Caco-2 (cell line): ENCODE measurements at regions not wholly inside any gene's neighbourhood (a gene's known extent, or its start where the extent isn't known, plus 50 kb on each side); places are given as distances from the start of the nearest gene placed in this dataset.

Experiments
- BruUV-seq: library from RNA; stranded (reverse); fragments of 400-500 nt; replicated peaks from 2 replicates; lab custom pipeline; 2021; lab: Mats Ljungman, UMichigan
- CTCF ChIA-PET: fragments of 300-600 bp; sonication (Branson Sonifier 250); formaldehyde crosslinking; loops from one replicate; lab custom pipeline; 2022; ENCODE audit warnings: antibody characterized with exemption; lab: Charles Lee
- POLR2A ChIA-PET: fragments of 300-600 bp; sonication (Branson Sonifier 250); formaldehyde crosslinking; loops from one replicate; lab custom pipeline; 2022; ENCODE audit warnings: antibody characterized with exemption; lab: Charles Lee
- DNase-seq, 2 experiments: peaks; one replicate each; pipeline versions ENCODE4 v3.0.0 to v3.0.0-alpha.2; 2020 to 2022
- H3K27me3 ChIP-seq: replicated peaks from 2 replicates; pipeline ENCODE4 v1.6.0; 2011; ENCODE audit warnings: low read length; ENCODE audit not compliant: control insufficient read depth, insufficient read depth
- H3K36me3 ChIP-seq: 2 replicates; pipeline ENCODE4 v1.5.1; 2011; ENCODE audit warnings: low read length; ENCODE audit not compliant: control insufficient read depth, insufficient read depth
- H3K4me1 ChIP-seq: fragments of 250-450 bp; sonication (Bioruptor Pico); 2 replicates; pipeline ENCODE4 v1.5.1; 2020; ENCODE audit warnings: mild to moderate bottlenecking
- H3K4me3 ChIP-seq: 2 replicates; pipeline ENCODE4 v1.5.1; 2011; ENCODE audit warnings: low read depth, mild to moderate bottlenecking, control low read depth, low read length
- H3K9me3 ChIP-seq: fragments of 250-450 bp; sonication (Bioruptor Pico); 2 replicates; pipeline ENCODE4 v1.5.1; 2020; ENCODE audit warnings: mild to moderate bottlenecking, moderate library complexity
- H3K27ac Mint-ChIP-seq: one replicate; pipeline ENCODE4 v1.8.0; 2022; ENCODE audit warnings: mixed read lengths; ENCODE audit not compliant: unreplicated experiment
- H3K27me3 Mint-ChIP-seq: one replicate; pipeline ENCODE4 v1.8.0; 2022; ENCODE audit warnings: mixed read lengths; ENCODE audit not compliant: insufficient read depth, unreplicated experiment
- H3K36me3 Mint-ChIP-seq: one replicate; pipeline ENCODE4 v1.8.0; 2022; ENCODE audit warnings: mild to moderate bottlenecking, mixed read lengths; ENCODE audit not compliant: insufficient read depth, unreplicated experiment
- H3K4me1 Mint-ChIP-seq: one replicate; pipeline ENCODE4 v1.8.0; 2022; ENCODE audit warnings: low read depth, mixed read lengths; ENCODE audit not compliant: unreplicated experiment
- H3K4me3 Mint-ChIP-seq: one replicate; pipeline ENCODE4 v1.8.0; 2022; ENCODE audit warnings: mild to moderate bottlenecking, moderate library complexity, mixed read lengths; ENCODE audit not compliant: unreplicated experiment
- H3K9me3 Mint-ChIP-seq: one replicate; pipeline ENCODE4 v1.8.0; 2022; ENCODE audit warnings: mixed read lengths; ENCODE audit not compliant: unreplicated experiment
- intact Hi-C: fragments of 100-400 bp; cut with micrococcal nuclease; formaldehyde crosslinking; loops from one replicate; pipeline ENCODE4 v1.10.0; 2022; ENCODE audit not compliant: unreplicated experiment
- TF ChIP-seq, protein P1 (sequence below), 2 experiments: fragments of 200-600 bp in 1 of 2; IDR thresholded peaks; 1 replicate in 1 of 2; 2 replicates in 1 of 2; pipeline versions ENCODE4 v1.5.1 to v1.8.0; 2011 to 2022; ENCODE audit warnings: antibody characterized with exemption in 1 of 2, control low read depth in 1 of 2, inconsistent platforms in 1 of 2, low read depth in 1 of 2, low read length in 1 of 2, mild to moderate bottlenecking in 1 of 2, moderate library complexity in 1 of 2; ENCODE audit not compliant: insufficient read depth in 1 of 2, severe bottlenecking in 1 of 2, unreplicated experiment in 1 of 2

DNA sequence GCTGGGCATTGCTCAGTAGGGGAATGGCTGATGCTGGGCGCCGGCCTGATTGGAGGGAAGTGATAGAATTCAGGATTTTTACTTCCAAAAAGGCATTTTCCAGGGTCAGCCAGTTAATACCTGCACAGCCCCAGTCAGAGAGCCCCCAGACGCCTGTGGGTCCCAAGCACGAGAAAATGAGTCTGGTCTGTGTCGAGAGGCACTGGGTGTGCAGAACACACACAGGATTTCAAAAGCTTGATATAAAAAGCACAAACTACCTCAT is 164.6 kb upstream of the TNRC6C start:
- no peaks in the 10 kb centered on the region for H3K36me3 Mint-ChIP-seq
- TF ChIP-seq, protein P1, sequence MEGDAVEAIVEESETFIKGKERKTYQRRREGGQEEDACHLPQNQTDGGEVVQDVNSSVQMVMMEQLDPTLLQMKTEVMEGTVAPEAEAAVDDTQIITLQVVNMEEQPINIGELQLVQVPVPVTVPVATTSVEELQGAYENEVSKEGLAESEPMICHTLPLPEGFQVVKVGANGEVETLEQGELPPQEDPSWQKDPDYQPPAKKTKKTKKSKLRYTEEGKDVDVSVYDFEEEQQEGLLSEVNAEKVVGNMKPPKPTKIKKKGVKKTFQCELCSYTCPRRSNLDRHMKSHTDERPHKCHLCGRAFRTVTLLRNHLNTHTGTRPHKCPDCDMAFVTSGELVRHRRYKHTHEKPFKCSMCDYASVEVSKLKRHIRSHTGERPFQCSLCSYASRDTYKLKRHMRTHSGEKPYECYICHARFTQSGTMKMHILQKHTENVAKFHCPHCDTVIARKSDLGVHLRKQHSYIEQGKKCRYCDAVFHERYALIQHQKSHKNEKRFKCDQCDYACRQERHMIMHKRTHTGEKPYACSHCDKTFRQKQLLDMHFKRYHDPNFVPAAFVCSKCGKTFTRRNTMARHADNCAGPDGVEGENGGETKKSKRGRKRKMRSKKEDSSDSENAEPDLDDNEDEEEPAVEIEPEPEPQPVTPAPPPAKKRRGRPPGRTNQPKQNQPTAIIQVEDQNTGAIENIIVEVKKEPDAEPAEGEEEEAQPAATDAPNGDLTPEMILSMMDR (IDR thresholded peaks at IDR 0.05; ENCODE audit: insufficient read depth in 1 of 2, low read depth in 1 of 2, low read length in 1 of 2, severe bottlenecking in 1 of 2, unreplicated experiment in 1 of 2): no peak
- Histone ChIP-seq H3K9me3 (no peaks in the 10 kb centered on the region), H3K4me1 (no peaks in the 10 kb centered on the region), H3K27me3 (no peaks in the 10 kb centered on the region; the same call in 1 of the 2 replicates), H3K4me3 (no peak overlapping the region), H3K36me3 (no peaks in the 10 kb centered on the region)
- ChIA-PET CTCF (no interaction called here), POLR2A (no interaction called here)
- no peak for DNase-seq
- intact Hi-C loops: no loop called here
- no peak overlapping the region for H3K27ac Mint-ChIP-seq
- H3K27me3 Mint-ChIP-seq: peaks cover 36% of the 10 kb centered on the region
- no peaks in the 10 kb centered on the region for H3K4me1 Mint-ChIP-seq
- no TSS peak for BruUV-seq
- no peaks in the 10 kb centered on the region for H3K9me3 Mint-ChIP-seq
- H3K4me3 Mint-ChIP-seq: no peak overlapping the region

DNA sequence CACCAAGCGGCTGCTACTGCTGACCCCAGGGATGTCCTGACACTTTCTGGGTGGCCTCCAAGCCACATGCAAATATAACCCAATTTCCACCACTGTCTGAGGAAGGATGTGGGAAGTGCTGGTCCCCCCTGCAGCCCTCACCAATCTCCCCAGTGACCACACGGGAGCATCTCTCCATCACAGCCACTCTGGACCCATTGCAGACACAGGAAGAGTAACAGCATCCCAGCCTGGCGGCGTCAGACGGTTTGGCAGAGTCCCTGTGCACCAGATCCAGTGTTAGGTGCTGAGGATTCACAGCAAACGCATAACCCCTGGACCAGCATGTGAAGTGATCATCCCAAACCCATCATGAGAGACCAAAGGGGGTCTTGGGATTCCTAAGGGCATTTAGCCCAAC is 163.7 kb upstream of the TNRC6C start:
- DNase-seq: no peak
- Histone ChIP-seq H3K9me3 (no peaks in the 10 kb centered on the region), H3K27me3 (no peaks in the 10 kb centered on the region; the same call in 1 of the 2 replicates), H3K4me1 (no peaks in the 10 kb centered on the region), H3K4me3 (no peak overlapping the region), H3K36me3 (no peaks in the 10 kb centered on the region)
- H3K4me3 Mint-ChIP-seq: no peak overlapping the region
- peaks cover 39% of the 10 kb centered on the region for H3K27me3 Mint-ChIP-seq
- intact Hi-C loops: no loop called here
- H3K36me3 Mint-ChIP-seq: no peaks in the 10 kb centered on the region
- no peaks in the 10 kb centered on the region for H3K4me1 Mint-ChIP-seq
- no peak overlapping the region for H3K27ac Mint-ChIP-seq
- POLR2A ChIA-PET: no interaction called here
- H3K9me3 Mint-ChIP-seq: no peaks in the 10 kb centered on the region
- CTCF ChIA-PET: no interaction called here
- BruUV-seq: no TSS peak
- TF ChIP-seq, protein P1 (IDR thresholded peaks at IDR 0.05; ENCODE audit: insufficient read depth in 1 of 2, low read depth in 1 of 2, low read length in 1 of 2, severe bottlenecking in 1 of 2, unreplicated experiment in 1 of 2): no peak

DNA sequence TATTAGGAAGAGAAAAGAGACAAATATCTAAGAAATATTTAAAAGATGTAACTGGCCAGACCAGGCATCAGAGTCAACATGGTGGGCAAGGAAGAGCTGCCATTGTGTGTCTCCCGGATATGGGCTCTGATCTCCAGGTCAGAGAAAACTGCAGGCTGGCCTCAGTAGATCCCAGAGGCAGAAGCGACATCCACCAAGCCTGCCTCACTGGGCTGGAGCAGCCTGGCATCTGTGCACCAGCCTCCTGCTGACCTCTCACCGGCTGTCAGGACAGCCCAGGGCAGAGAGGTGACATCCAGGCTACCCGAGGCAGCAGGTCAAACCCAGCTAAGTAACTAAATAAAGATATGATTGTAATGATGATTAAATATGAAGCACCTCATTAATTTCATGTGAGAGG is 162.8 kb upstream of the TNRC6C start:
- DNase-seq: no peak
- Mint-ChIP-seq H3K36me3 (no peaks in the 10 kb centered on the region), H3K4me1 (no peaks in the 10 kb centered on the region), H3K4me3 (no peak overlapping the region), H3K27me3 (peaks cover 32% of the 10 kb centered on the region), H3K9me3 (no peaks in the 10 kb centered on the region), H3K27ac (no peak overlapping the region)
- CTCF ChIA-PET: no interaction called here
- Histone ChIP-seq H3K36me3 (no peaks in the 10 kb centered on the region), H3K27me3 (no peaks in the 10 kb centered on the region; the same call in 1 of the 2 replicates), H3K4me1 (no peaks in the 10 kb centered on the region), H3K4me3 (no peak overlapping the region), H3K9me3 (no peaks in the 10 kb centered on the region)
- intact Hi-C loops: no loop called here
- TF ChIP-seq, protein P1 (IDR thresholded peaks at IDR 0.05; ENCODE audit: insufficient read depth in 1 of 2, low read depth in 1 of 2, low read length in 1 of 2, severe bottlenecking in 1 of 2, unreplicated experiment in 1 of 2): no peak
- POLR2A ChIA-PET: no interaction called here
- BruUV-seq: no TSS peak
